Esophagus squamous epithelium (tissue), 4 donors: ENCODE measurements at regions not wholly inside any gene's neighbourhood (a gene's known extent, or its start where the extent isn't known, plus 50 kb on each side); places are given as distances from the start of the nearest gene placed in this dataset.

Source experiments
- CTCF ChIP-seq, 6 experiments: fragments of 450-650 bp in 4 of 6; fragments of 200-600 bp in 2 of 6; sonication (generic) in 2 of 6; IDR thresholded peaks; one replicate each; pipeline ENCODE4 v1.5.1; 2016 to 2019; ENCODE audit warnings: antibody characterized with exemption in 6 of 6, mild to moderate bottlenecking in 4 of 6, moderate library complexity in 4 of 6
- POLR2A ChIP-seq, 4 donors: fragments of 450-650 bp; IDR thresholded peaks; one replicate each; pipeline ENCODE4 v1.6.1; 2017; ENCODE audit warnings: antibody characterized with exemption in 4 of 4, mild to moderate bottlenecking in 4 of 4, moderate library complexity in 3 of 4

DNA sequence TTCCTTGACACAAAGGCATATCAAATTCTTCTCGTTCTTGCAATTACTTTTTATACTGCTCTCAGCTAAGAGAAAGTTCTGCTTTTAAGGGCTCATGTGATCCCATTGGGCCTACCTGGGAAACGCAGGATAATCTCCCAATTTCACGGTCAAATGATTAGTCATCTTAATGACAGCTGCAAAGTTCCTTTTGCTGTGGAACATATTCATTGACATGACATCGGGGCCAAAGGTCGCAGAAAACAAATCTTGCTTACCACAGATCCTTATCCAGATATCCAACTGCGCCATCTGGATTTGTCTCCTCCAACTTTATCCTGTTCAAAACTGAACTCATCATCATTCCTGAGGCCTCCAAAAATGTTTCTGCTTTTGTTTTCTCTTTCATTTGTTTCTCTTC lies 1085.6 kb upstream of the WWC1 start:
- TF ChIP-seq CTCF (IDR thresholded peaks at IDR 0.05), result no peak
- TF ChIP-seq POLR2A (IDR thresholded peaks at IDR 0.05), result no peak
